HCT116 (cell line): ENCODE measurements at regions not wholly inside any gene's neighbourhood (a gene's known extent, or its start where the extent isn't known, plus 50 kb on each side); places are given as distances from the start of the nearest gene placed in this dataset.

Experiments
- CBX3 ChIP-seq: IDR thresholded peaks from 2 replicates; pipeline ENCODE4 v1.6.1; 2012; ENCODE audit warnings: low read depth
- CEBPB ChIP-seq: IDR thresholded peaks from 2 replicates; pipeline ENCODE4 v1.6.1; 2012; ENCODE audit warnings: low read depth
- ELF1 ChIP-seq: IDR thresholded peaks from 2 replicates; pipeline ENCODE4 v1.6.1; 2012; ENCODE audit warnings: low read depth, borderline replicate concordance
- EZH2phosphoT487 ChIP-seq: fragments of 200-600 bp; IDR thresholded peaks from 2 replicates; pipeline ENCODE4 v1.6.1; 2018; ENCODE audit warnings: antibody characterized with exemption, borderline replicate concordance
- POLR2A ChIP-seq: IDR thresholded peaks from 2 replicates; pipeline ENCODE4 v1.7.0; 2011; ENCODE audit warnings: borderline replicate concordance; ENCODE audit not compliant: insufficient read depth, insufficient read length; ENCODE audit errors: extremely low read depth
- POLR2AphosphoS5 ChIP-seq: IDR thresholded peaks from 2 replicates; pipeline ENCODE4 v1.6.1; 2011; ENCODE audit warnings: mild to moderate bottlenecking, low read depth, low read length, moderate library complexity
- RAD21 ChIP-seq: IDR thresholded peaks from 2 replicates; pipeline ENCODE4 v1.6.1; 2012; ENCODE audit warnings: low read depth, mild to moderate bottlenecking
- SP1 ChIP-seq: IDR thresholded peaks from 2 replicates; pipeline ENCODE4 v1.6.1; 2012; ENCODE audit warnings: low read depth
- TCF7L2 ChIP-seq: IDR thresholded peaks from 2 replicates; pipeline ENCODE4 v1.7.0; 2011; ENCODE audit warnings: borderline replicate concordance, inconsistent platforms; ENCODE audit not compliant: insufficient read depth, insufficient read length; ENCODE audit errors: extremely low read depth
- YY1 ChIP-seq: IDR thresholded peaks from 2 replicates; pipeline ENCODE4 v1.6.1; 2011; ENCODE audit warnings: low read length, low read depth, moderate library complexity, mild to moderate bottlenecking; ENCODE audit not compliant: insufficient replicate concordance; ENCODE audit errors: extremely low read depth
- ZFX ChIP-seq: fragments of 450-650 bp; IDR thresholded peaks from 2 replicates; pipeline ENCODE4 v1.6.1; 2017
- TF ChIP-seq, protein P1 (sequence below), 3 experiments: fragments of 200-600 bp in 1 of 3; sonication (generic) in 1 of 3; IDR thresholded peaks in 2 of 3; conservative IDR thresholded peaks in 1 of 3; 2 replicates each; pipeline ENCODE4 v1.5.1; 2012 to 2017; ENCODE audit warnings: low read depth in 2 of 3, low read length in 2 of 3, antibody characterized with exemption in 1 of 3, borderline replicate concordance in 1 of 3, control low read depth in 1 of 3, mild to moderate bottlenecking in 1 of 3, mixed read lengths in 1 of 3, mixed run types in 1 of 3, moderate library complexity in 1 of 3; ENCODE audit not compliant: insufficient read depth in 1 of 3
- TF ChIP-seq, protein P2 (sequence below): IDR thresholded peaks from 2 replicates; pipeline ENCODE4 v1.6.1; 2012; ENCODE audit warnings: low read depth
- TF ChIP-seq, protein P3 (sequence below): IDR thresholded peaks from 2 replicates; pipeline ENCODE4 v1.6.1; 2012

GRCh38 chr10:65845916-65846315, 1079.9 kb upstream of the LRRTM3 start:
- TF ChIP-seq, protein P1, sequence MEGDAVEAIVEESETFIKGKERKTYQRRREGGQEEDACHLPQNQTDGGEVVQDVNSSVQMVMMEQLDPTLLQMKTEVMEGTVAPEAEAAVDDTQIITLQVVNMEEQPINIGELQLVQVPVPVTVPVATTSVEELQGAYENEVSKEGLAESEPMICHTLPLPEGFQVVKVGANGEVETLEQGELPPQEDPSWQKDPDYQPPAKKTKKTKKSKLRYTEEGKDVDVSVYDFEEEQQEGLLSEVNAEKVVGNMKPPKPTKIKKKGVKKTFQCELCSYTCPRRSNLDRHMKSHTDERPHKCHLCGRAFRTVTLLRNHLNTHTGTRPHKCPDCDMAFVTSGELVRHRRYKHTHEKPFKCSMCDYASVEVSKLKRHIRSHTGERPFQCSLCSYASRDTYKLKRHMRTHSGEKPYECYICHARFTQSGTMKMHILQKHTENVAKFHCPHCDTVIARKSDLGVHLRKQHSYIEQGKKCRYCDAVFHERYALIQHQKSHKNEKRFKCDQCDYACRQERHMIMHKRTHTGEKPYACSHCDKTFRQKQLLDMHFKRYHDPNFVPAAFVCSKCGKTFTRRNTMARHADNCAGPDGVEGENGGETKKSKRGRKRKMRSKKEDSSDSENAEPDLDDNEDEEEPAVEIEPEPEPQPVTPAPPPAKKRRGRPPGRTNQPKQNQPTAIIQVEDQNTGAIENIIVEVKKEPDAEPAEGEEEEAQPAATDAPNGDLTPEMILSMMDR (IDR thresholded peaks at IDR 0.05 in 2 of 3, conservative IDR thresholded peaks at IDR 0.05 in 1 of 3; ENCODE audit: borderline replicate concordance in 1 of 3, insufficient read depth in 1 of 3, low read depth in 2 of 3, low read length in 2 of 3): no peak
- TF ChIP-seq YY1 (no peak), POLR2A (no peak), RAD21 (no peak), CEBPB (no peak), SP1 (no peak), ELF1 (no peak), ZFX (no peak), POLR2AphosphoS5 (no peak), CBX3 (no peak), TCF7L2 (no peak), EZH2phosphoT487 (no peak)
- TF ChIP-seq, protein P2, sequence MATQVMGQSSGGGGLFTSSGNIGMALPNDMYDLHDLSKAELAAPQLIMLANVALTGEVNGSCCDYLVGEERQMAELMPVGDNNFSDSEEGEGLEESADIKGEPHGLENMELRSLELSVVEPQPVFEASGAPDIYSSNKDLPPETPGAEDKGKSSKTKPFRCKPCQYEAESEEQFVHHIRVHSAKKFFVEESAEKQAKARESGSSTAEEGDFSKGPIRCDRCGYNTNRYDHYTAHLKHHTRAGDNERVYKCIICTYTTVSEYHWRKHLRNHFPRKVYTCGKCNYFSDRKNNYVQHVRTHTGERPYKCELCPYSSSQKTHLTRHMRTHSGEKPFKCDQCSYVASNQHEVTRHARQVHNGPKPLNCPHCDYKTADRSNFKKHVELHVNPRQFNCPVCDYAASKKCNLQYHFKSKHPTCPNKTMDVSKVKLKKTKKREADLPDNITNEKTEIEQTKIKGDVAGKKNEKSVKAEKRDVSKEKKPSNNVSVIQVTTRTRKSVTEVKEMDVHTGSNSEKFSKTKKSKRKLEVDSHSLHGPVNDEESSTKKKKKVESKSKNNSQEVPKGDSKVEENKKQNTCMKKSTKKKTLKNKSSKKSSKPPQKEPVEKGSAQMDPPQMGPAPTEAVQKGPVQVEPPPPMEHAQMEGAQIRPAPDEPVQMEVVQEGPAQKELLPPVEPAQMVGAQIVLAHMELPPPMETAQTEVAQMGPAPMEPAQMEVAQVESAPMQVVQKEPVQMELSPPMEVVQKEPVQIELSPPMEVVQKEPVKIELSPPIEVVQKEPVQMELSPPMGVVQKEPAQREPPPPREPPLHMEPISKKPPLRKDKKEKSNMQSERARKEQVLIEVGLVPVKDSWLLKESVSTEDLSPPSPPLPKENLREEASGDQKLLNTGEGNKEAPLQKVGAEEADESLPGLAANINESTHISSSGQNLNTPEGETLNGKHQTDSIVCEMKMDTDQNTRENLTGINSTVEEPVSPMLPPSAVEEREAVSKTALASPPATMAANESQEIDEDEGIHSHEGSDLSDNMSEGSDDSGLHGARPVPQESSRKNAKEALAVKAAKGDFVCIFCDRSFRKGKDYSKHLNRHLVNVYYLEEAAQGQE: no peak
- TF ChIP-seq, protein P3, sequence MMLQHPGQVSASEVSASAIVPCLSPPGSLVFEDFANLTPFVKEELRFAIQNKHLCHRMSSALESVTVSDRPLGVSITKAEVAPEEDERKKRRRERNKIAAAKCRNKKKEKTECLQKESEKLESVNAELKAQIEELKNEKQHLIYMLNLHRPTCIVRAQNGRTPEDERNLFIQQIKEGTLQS: no peak
